Skin of body (tissue), 1 donor: ENCODE measurements at regions not wholly inside any gene's neighbourhood (a gene's known extent, or its start where the extent isn't known, plus 50 kb on each side); places are given as distances from the start of the nearest gene placed in this dataset.

Experiments
- DNase-seq: peaks from one replicate; lab custom pipeline; 2025; lab: John Stamatoyannopoulos, UW

DNA sequence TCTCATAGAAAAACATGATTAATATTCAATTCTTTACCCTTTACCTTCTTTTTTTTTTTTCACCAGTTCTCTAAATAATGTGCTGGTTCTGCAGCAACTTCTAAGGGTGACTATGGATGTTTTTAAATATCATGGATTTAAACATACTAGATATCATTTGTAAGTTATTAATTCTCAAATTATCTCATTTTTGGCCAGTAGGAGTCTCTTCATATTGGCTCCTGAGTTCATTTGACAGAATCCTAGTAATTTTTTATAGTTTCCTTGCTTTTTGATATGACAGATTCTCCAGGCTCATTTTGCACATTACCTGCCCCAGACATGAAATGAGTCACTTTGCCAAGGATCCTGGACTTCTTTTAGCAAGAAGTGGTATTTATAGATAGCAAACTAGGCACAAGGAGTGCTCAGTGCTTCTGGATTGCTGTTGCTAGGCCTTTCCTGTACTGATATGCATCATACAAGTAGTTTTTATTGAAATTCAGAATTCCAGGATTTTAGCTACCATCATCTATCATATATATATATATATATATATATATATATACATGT lies 201.3 kb upstream of the IL12B start:
- no peak for DNase-seq

DNA sequence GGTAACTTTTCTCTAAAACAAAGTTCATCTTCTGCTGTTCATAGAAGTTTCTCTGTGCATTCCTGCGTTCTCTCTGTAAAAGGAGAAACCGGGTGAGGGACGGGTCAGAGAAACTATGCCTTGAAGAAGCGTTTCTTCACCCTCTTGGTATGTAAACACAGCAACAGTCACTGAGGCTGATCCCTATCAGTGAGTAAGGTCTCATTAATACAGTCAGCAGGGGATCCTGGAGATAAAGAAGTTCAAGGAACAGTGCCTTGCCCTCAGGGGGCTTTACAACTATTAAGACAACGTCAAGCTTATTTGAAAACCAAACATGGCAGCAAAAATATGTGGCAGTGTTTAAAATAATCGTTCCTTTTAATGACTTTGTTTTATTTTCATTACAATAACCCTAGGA lies 202.9 kb upstream of the IL12B start:
- no peak for DNase-seq

- no peak for DNase-seq
Measured at GRCh38 chr5:159536166-159536565, 205.9 kb upstream of the IL12B start.

GRCh38 chr5:159536646-159537045 lies 206.4 kb upstream of the IL12B start:
- DNase-seq, result no peak

DNA sequence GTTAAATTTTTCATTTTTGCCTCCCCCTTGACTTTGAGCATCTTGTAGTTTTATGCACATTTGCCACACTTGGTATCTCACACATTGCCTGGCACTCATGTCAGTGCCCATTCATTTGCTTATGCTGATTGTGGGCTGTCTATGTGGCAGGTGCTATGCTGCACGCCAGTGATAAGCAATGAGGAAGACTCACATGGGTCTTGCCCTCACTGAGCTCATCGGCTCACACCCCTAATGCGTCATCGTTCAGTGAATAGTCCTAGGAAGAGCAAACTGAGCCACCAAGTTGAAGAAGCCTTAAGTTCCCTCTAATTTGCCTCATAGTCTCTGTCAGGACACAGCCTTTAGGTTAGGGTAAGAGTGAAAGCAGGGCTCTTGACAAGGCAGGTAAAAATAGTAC lies 209.4 kb upstream of the IL12B start:
- DNase-seq, result no peak

GRCh38 chr5:159543326-159543725 lies 213.0 kb upstream of the IL12B start:
- DNase-seq, result no peak

GRCh38 chr5:159545156-159545555 lies 214.9 kb upstream of the IL12B start:
- DNase-seq, result no peak

DNA sequence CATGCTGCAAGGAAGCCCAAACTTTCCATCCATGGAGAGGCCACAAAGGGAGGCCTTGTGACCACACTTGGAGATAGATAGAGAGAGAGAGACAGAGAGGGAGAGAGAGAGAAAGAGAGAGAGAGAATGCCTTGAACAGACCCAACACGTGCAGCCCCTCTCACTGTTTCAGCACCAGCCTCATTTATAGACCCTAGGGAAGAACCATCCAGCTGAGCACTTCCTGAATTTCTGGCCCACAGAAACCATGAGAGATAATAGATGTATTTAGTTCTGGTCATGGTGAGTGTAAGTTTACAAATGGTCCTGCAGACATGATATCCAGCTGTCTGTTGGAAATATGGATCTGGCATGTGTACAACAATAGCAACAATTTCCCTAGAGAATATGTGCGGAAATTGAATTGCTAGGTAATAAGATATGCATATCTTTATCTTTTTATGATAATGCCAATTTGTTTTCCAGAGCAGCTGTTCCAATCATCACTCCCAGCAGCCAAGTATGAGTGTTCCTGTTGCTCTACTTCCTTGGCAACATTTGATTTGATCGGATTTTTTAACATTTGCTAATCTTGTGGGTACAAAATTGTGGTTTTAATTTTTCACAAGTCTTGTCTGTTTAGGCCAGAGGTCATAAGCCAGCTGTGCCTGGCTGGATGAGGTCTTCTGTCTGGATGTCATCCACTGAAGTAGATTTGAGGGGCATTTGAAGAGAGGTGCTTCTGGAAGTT lies 217.3 kb upstream of the IL12B start:
- no peak for DNase-seq

DNA sequence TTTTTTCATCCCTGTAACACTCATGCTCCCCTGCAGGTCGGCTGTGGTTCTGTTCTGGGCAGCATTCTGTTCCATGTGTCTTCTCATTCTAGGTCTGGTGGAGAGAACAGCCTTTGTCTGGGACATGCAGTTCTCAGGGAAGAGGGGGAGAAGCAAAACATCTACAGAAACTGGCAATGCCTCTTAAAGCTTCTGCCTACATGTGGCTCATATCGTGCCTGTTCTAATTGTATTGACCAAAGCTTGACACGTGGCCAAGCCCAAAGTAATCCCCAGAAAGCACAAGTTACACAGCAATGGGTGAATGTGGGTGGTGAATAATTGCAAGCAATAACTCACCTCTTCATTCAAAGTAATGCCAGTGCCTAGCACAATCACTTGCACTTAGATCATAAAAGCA lies 218.2 kb upstream of the IL12B start:
- DNase-seq, result no peak

- no peak for DNase-seq
Measured at GRCh38 chr5:159549046-159549445, 218.8 kb upstream of the IL12B start.

GRCh38 chr5:159550951-159551350 lies 220.7 kb upstream of the IL12B start:
- no peak for DNase-seq

- DNase-seq, result no peak
Measured at GRCh38 chr5:159552751-159553150, 222.5 kb upstream of the IL12B start.

- DNase-seq, result no peak
Measured at GRCh38 chr5:159553792-159554191, 223.5 kb upstream of the IL12B start.

DNA sequence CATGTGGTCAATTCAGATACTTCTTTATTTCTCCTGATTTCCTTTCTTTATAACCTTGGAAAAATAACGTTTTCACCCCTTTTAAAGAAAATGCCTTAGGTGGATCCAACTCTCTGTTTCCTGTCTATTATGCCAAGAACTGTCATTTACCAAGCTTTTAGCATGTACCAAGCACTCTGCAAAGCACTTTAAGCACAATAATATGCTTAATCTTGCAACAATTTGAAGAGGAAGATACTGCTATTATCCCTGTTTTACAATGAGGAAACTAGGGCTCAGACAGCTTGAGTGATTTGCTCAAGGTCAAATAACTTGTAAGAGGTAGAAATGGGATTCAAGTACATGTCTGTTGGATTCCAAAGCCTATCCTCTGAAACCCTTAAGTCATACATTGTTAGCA lies 224.8 kb upstream of the IL12B start:
- DNase-seq, result no peak

GRCh38 chr5:159559337-159559736 lies 229.1 kb upstream of the IL12B start:
- DNase-seq, result no peak

- DNase-seq, result no peak
Measured at GRCh38 chr5:159560088-159560487, 229.8 kb upstream of the IL12B start.

DNA sequence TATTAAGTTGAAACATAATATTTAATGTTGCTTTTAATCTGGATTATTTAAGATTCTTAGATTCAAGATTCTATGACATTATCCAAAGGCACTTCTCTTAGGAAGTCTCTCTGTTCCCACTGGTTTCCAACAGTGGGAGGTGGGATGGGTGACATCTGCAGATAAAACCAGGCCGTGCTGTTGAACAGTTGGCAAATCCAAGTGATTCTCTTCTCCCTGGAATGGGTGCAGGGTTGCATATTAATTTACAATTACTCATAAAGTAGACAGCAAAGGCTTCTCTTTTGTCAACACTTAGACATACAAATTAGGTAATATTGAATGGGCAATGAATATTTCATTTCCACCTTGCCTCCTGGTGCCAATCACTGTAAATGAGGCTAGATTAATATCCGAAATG lies 233.7 kb upstream of the IL12B start:
- no peak for DNase-seq

- DNase-seq, result no peak
Measured at GRCh38 chr5:159566832-159567231, 236.5 kb upstream of the IL12B start.

GRCh38 chr5:159567461-159567860 lies 237.2 kb upstream of the IL12B start:
- no peak for DNase-seq

GRCh38 chr5:159571501-159572244 lies 241.4 kb upstream of the IL12B start:
- no peak for DNase-seq

DNA sequence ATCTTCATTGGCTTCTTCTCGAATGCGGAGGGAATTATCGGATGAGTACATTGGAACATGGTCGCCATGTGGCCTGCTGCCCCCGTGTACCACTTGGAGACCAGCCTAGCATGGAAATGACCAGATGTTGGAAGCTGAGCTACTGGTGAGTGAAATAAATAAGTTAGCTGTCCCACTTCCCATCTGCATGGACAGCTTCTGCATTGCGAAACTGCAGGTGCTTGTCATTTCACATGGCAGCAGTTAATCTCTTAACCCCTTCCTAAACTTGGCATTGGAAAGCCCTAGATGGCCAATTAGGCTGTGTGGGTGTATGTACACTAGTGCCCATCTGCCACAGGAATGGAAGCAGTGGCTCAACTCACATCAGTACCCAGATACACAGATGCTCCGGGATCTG lies 246.6 kb upstream of the IL12B start:
- no peak for DNase-seq

DNA sequence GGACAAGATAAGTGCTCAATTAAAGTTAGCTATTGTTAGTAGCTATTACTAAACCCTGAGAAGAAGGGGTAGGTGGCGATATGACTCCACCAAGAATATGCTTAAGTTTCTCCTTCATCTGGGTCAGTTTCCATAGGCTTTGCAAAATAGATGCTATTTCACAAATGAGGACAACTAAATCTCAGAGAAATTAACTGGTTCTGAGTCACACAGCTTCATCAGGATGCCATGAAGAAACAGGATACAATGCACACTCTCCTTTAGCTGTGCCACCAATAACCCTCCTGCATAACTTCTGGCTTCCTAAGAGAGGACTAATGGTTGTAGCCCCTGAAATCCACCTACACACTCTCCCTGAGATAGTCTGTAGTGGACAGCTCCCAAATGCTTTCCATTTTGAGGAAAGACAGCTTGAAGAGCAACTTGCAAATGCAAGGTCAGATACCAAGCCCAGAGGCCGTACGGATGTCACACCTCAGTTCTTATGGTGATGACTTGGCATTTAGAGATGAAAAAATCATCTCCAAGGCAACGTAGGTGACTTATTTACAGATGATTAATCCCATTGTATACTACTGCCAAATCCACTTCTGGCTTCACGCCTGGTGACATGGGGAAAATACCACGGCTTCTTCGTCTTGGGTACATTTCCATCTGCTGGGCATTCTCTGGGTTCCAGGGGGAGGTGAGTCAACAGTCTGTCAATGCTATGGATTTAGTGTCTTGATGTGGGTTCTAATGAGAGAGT lies 251.4 kb upstream of the IL12B start:
- DNase-seq, result no peak
